Activated T-cell treated with anti-CD3 and anti-CD28 coated beads for 4 hours (primary cell): ENCODE measurements at regions not wholly inside any gene's neighbourhood (a gene's known extent, or its start where the extent isn't known, plus 50 kb on each side); places are given as distances from the start of the nearest gene placed in this dataset.

Source experiments
- DNase-seq: peaks from one replicate; pipeline ENCODE4 v3.0.0-alpha.2; 2020

DNA sequence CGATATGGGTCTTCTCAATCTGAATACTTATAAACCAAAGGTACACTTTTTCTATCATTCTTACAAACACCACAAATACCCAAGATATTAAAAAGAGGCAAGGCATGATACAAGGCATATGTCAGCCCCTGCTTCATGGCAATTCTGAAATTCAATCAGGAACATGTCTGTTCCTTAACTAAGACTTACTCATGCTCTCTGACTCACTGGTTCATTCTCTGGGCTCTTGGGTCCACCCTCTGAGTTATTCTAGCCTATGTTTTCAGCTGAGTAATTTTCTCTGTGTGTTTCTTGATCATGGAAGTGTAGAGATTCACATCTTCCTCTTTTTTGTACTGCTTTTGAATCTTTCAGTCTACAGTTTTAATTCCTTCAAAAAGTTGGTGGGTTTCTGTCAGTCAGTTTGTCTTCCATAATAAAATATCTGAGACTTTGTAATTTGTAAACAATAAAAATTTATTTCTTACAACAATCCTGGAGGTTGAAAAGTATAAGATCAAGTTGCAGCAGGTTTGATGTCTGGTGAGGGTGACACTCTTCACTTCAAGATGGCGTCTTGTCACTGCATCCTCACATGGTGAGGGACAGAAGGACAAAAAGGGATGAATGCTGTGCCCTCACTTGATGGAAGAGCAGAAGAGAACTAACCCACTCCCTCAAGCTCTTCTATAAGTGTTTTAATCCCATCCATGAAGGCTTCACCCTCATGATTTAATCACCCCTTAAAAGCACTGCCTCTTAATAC is 211.7 kb downstream of the FAM76B start:
- DNase-seq: no peak

DNA sequence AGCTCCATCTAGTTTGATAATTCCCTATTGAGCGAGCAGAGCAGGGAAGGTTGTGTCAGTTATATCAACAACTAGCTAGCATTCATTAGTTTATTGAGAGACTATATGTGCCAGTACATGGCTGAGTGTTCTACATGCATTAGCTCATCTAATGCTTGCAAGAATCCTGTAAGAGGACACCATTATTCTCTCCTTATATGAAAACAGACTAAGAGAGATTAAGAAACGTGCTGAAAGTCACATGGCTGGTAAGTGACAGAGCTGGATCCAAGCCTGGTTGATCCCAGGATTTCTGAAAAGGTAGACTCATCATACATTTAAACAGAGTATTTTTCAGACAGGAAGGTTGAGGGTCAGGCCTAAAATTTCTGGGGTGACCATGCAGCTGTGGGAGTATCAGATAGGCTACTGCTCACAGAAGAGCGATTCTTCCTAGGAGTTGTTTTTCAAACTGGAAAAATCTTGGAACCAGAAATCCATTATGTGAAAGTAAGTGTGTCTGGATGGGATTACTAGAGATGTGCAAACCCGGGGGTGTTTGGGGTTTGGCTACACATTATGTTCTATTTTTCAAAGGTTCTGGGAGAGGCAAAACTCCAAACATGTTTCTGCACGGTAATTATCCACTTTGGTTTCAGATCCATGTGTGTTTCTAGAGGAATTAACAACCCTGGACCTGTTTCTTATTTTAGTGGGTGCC is 213.3 kb downstream of the FAM76B start:
- no peak for DNase-seq

GRCh38 chr11:95575517-95575916 is 214.1 kb downstream of the FAM76B start:
- no peak for DNase-seq

DNA sequence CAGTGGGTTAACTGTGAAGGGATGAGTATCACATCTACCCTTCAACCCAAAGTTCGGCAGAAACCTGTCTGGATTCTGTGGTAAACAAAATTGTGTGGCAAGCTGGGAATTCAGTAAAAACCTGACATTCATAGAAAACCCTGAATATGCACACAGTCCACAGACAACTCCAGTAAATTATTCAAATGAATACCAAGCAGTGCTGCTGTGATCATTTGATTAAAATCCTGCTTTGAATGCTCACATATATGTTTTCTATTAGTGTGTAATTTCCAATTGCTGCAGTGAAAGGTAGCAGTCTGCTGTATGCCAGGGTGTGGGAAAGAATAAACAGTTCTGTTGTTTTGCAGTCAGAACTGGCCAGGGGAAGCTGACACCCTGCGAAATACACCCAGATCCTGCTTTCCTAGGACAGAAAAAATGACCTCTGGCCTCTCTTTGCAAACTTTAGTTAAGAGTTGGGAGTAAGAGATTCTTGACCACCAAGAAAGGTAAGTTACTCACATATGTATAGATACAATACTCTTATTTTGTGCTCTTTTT is 217.8 kb downstream of the FAM76B start:
- no peak for DNase-seq

DNA sequence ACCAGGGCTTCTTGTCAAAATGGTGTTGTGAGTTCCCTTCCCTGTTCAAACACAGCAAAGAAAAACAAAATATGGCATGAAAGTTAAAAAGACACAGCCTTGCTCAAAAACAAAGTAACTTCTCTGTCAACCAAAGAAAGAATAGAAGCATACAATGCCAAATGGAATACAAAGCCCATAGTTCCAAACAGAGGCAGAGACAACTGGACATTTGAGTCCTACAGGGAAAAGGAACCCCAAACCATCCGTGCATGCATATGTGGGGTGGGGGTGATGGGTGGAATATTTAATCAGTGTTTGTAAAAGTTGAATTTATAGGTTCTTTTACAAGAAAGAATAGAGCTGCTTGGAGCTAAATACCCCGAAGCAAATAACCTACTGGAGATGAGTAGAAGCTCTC is 218.7 kb downstream of the FAM76B start:
- DNase-seq: no peak

DNA sequence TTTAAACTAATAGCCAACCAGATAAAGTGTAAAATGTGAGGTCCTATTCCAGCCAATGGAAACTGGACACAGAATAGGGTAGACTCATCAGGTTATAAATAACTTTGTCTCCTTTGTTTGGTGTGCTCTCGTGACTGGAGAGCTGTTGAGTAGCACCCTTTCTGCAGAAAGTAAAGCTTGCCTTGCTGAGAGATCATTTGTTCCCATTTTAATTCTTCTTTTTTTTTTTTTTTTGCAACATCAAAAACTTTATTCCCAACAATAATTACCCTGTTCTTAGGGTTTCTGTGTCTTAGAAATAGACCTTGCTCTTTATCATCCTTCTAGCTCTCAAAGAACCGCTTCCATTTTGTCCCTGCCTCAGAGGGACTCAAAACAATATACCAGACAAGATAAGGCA is 220.4 kb downstream of the FAM76B start:
- no peak for DNase-seq

GRCh38 chr11:95568281-95568680 is 221.3 kb downstream of the FAM76B start:
- no peak for DNase-seq

GRCh38 chr11:95567685-95568084 is 221.9 kb downstream of the FAM76B start:
- no peak for DNase-seq

GRCh38 chr11:95566211-95566610 is 223.4 kb downstream of the FAM76B start:
- no peak for DNase-seq

- no peak for DNase-seq
Observed at GRCh38 chr11:95565724-95566141, 223.8 kb downstream of the FAM76B start.

GRCh38 chr11:95563859-95564258 is 225.7 kb downstream of the FAM76B start:
- DNase-seq: no peak

- DNase-seq: no peak
Observed at GRCh38 chr11:95563173-95563572, 226.4 kb downstream of the FAM76B start.

DNA sequence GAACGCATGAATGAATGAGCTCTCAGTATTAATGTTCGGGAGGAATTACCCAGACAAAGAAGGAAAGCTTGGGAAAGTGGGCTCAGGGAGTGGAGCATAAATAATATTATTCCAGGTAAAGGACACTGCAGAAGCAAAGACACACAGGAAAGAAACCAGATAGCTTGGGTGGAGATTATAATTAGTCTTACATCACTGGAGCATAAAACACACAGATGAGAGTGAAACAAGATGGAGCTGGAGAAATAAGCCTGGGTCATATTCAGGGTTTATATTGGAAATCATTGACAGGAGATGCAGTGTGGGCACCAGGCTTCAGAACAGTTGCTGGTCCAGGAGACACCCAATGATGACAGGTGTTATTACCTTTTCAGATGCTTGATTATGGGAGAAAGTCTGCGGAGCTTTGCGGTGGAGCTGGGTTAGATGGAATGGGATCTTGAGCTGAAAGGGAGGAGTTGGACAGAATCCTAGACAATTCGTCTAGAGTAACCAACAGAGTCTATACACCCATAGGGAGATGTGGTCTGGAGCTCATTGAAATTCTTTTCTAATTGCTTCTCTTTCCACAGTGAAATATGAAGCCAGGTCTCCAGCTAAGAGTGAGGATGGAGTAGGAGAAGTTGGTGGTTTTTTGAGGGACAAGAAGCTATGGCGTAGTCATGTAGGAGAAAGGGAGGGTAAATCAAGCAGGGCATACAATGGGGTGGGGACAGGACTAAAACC is 227.2 kb downstream of the FAM76B start:
- no peak for DNase-seq

GRCh38 chr11:95559899-95560298 is 229.7 kb downstream of the FAM76B start:
- no peak for DNase-seq

DNA sequence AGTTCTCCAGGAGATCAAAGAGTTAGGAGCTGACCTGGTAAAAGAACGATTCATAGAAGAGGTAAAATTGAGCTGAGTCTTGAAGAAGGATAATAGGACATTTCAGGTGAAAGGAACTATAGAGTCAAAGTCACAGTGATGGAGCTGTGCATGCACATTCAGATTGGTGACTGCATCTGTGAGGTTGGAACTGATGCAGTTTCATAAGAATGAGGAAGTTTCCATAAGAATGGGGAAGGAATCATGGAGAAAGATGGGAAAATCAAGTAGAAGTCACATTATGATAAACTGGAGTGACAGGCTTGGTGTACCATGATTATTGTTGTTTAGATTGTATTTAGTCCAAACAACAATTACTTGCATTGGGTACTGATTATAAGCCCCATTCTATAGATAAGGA is 232.2 kb downstream of the FAM76B start:
- no peak for DNase-seq

DNA sequence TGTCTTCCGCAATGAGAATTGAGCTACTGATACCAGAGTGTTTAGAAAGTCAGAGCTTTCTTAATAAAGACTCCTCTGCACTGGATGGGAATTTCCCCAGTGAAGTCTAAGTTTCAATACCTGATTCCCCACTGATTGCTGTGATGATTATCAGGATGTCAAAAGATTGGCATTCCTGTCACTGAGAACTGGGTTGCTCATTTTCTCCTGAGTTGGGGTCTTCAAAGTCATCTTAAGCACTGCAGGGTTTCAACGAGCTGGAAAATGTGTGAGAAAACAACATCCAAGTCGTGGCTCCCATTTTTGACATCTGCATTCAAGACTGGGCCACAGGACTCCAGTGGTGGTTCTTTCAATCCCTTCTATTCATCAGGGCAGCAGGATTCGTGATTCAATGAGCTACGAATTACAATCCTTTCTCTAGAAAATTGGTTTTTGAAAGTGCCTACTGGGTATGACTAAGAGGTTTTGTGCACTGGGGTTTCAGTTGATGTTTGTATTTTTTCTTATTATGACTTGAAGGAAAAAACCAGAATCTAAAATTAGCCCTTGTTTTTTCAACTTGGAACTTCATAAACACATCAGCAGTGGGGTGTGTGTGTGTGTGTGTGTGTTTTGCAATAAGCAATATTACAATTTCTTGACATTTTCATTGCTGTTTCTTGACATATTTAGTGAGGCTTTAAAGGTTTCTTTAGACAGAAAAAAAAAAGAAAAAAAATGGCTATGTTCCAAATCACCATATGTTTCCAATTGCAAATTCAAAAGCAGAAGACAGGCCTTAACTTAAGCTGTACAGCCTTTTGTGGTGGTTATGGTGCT is 233.0 kb downstream of the FAM76B start:
- DNase-seq: no peak

DNA sequence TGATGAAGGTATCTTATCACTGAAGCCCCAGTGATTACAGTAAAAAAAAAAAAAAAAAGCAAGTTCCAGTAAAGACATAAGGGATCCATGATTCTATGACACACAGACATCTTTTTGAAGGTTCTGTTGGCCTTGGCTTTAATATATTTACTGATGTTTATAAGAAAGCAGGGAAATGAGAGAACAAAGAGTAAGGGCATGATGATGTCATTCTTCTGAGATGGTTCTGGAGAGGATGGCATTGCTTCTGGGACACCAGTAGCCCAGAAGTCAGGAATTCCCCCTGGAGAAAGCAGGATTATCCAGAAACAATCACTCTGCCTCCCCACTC is 233.6 kb downstream of the FAM76B start:
- DNase-seq: no peak

DNA sequence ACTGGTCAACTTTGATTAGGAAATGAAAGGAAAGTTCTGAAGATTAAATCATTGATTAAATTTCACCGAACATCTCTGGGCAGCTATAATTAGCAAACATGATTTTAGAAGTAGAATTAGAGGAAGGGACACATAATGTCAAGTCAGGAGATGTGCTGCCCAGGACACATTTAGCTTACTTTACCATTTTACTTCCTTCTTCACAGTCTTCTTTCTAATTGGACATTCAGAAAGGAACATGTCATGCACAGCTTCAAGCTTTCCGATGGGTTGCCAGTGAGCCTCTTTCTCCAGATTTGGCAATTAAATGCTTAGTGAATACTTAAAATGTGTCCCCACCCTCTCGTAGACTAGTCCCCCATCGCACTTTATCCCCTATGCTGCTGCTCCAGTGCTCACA is 234.7 kb downstream of the FAM76B start:
- DNase-seq: no peak

GRCh38 chr11:95549301-95549700 is 240.3 kb downstream of the FAM76B start:
- no peak for DNase-seq

- DNase-seq: no peak
Observed at GRCh38 chr11:95548416-95548815, 241.2 kb downstream of the FAM76B start.

GRCh38 chr11:95547976-95548375 is 241.6 kb downstream of the FAM76B start:
- no peak for DNase-seq

- no peak for DNase-seq
Observed at GRCh38 chr11:95547186-95547585, 242.4 kb downstream of the FAM76B start.
